ENCODE measurements at regions not wholly inside any gene's neighbourhood (a gene's known extent, or its start where the extent isn't known, plus 50 kb on each side); places are given as distances from the start of the nearest gene placed in this dataset.

- TF ChIP-seq SUZ12 (IDR thresholded peaks at IDR 0.05; ENCODE audit: extremely low read depth, insufficient read depth, insufficient read length), result no peak
- no peaks in the 10 kb centered on the region for H3K4me1 ChIP-seq (ENCODE audit: insufficient read depth, insufficient read length)
- H3K36me3 ChIP-seq (ENCODE audit: insufficient read depth, insufficient read length, low read length), result no peaks in the 10 kb centered on the region
- no peaks in the 10 kb centered on the region for H3K27me3 ChIP-seq (ENCODE audit: insufficient read depth, insufficient read length)
- no peak overlapping the region for H3K9ac ChIP-seq (ENCODE audit: insufficient read length, low read depth)
- no peaks in the 10 kb centered on the region; the same call in 1 of the 2 replicates for H3K9me3 ChIP-seq (ENCODE audit: insufficient read depth, low read length)
- no peak overlapping the region for H3K4me3 ChIP-seq (ENCODE audit: insufficient read length, low read depth)
- no peak for DNase-seq (ENCODE audit: low read depth, low spot score)
Measured at GRCh38 chr3:59698091-59698490, 648.3 kb upstream of the CFAP20DC start.

GRCh38 chr3:59696783-59697182 is 647.0 kb upstream of the CFAP20DC start:
- H3K9ac ChIP-seq (ENCODE audit: insufficient read length, low read depth), result no peak overlapping the region
- no peak for DNase-seq (ENCODE audit: low read depth, low spot score)
- H3K4me1 ChIP-seq (ENCODE audit: insufficient read depth, insufficient read length), result no peaks in the 10 kb centered on the region
- H3K36me3 ChIP-seq (ENCODE audit: insufficient read depth, insufficient read length, low read length), result no peaks in the 10 kb centered on the region
- no peak for TF ChIP-seq ZNF274 (IDR thresholded peaks at IDR 0.05; ENCODE audit: low read depth, low read length)
- no peak for TF ChIP-seq SUZ12 (IDR thresholded peaks at IDR 0.05; ENCODE audit: extremely low read depth, insufficient read depth, insufficient read length)
- TF ChIP-seq YY1 (IDR thresholded peaks at IDR 0.05; ENCODE audit: insufficient read depth, insufficient read length), result no peak
- no peaks in the 10 kb centered on the region; the same call in 1 of the 2 replicates for H3K9me3 ChIP-seq (ENCODE audit: insufficient read depth, low read length)
- H3K27me3 ChIP-seq (ENCODE audit: insufficient read depth, insufficient read length), result no peaks in the 10 kb centered on the region
- H3K4me3 ChIP-seq (ENCODE audit: insufficient read length, low read depth), result no peak overlapping the region

GRCh38 chr3:59695860-59696259 is 646.0 kb upstream of the CFAP20DC start:
- H3K9ac ChIP-seq (ENCODE audit: insufficient read length, low read depth), result no peak overlapping the region
- H3K36me3 ChIP-seq (ENCODE audit: insufficient read depth, insufficient read length, low read length), result no peaks in the 10 kb centered on the region
- H3K9me3 ChIP-seq (ENCODE audit: insufficient read depth, low read length), result no peaks in the 10 kb centered on the region; the same call in 1 of the 2 replicates
- no peak overlapping the region for H3K4me3 ChIP-seq (ENCODE audit: insufficient read length, low read depth)
- no peak for DNase-seq (ENCODE audit: low read depth, low spot score)
- H3K27me3 ChIP-seq (ENCODE audit: insufficient read depth, insufficient read length), result no peaks in the 10 kb centered on the region
- TF ChIP-seq ZNF274 (IDR thresholded peaks at IDR 0.05; ENCODE audit: low read depth, low read length) (no peak), SUZ12 (IDR thresholded peaks at IDR 0.05; ENCODE audit: extremely low read depth, insufficient read depth, insufficient read length) (no peak), YY1 (IDR thresholded peaks at IDR 0.05; ENCODE audit: insufficient read depth, insufficient read length) (no peak)
- H3K4me1 ChIP-seq (ENCODE audit: insufficient read depth, insufficient read length), result no peaks in the 10 kb centered on the region

GRCh38 chr3:59692117-59692516 is 642.3 kb upstream of the CFAP20DC start:
- no peak for DNase-seq (ENCODE audit: low read depth, low spot score)
- no peak overlapping the region for H3K4me3 ChIP-seq (ENCODE audit: insufficient read length, low read depth)
- H3K9me3 ChIP-seq (ENCODE audit: insufficient read depth, low read length), result no peaks in the 10 kb centered on the region; the same call in 1 of the 2 replicates
- H3K4me1 ChIP-seq (ENCODE audit: insufficient read depth, insufficient read length), result no peaks in the 10 kb centered on the region
- no peak for TF ChIP-seq ZNF274 (IDR thresholded peaks at IDR 0.05; ENCODE audit: low read depth, low read length)
- TF ChIP-seq SUZ12 (IDR thresholded peaks at IDR 0.05; ENCODE audit: extremely low read depth, insufficient read depth, insufficient read length), result no peak
- TF ChIP-seq YY1 (IDR thresholded peaks at IDR 0.05; ENCODE audit: insufficient read depth, insufficient read length), result no peak
- no peak overlapping the region for H3K9ac ChIP-seq (ENCODE audit: insufficient read length, low read depth)
- H3K36me3 ChIP-seq (ENCODE audit: insufficient read depth, insufficient read length, low read length), result no peaks in the 10 kb centered on the region
- no peaks in the 10 kb centered on the region for H3K27me3 ChIP-seq (ENCODE audit: insufficient read depth, insufficient read length)

GRCh38 chr3:59690886-59691285 is 641.1 kb upstream of the CFAP20DC start:
- TF ChIP-seq SUZ12 (IDR thresholded peaks at IDR 0.05; ENCODE audit: extremely low read depth, insufficient read depth, insufficient read length), result no peak
- TF ChIP-seq ZNF274 (IDR thresholded peaks at IDR 0.05; ENCODE audit: low read depth, low read length), result no peak
- TF ChIP-seq YY1 (IDR thresholded peaks at IDR 0.05; ENCODE audit: insufficient read depth, insufficient read length), result no peak

GRCh38 chr3:59688636-59689035 is 638.8 kb upstream of the CFAP20DC start:
- Histone ChIP-seq H3K36me3 (ENCODE audit: insufficient read depth, insufficient read length, low read length) (no peaks in the 10 kb centered on the region), H3K9me3 (ENCODE audit: insufficient read depth, low read length) (no peaks in the 10 kb centered on the region; the same call in 1 of the 2 replicates), H3K4me1 (ENCODE audit: insufficient read depth, insufficient read length) (no peaks in the 10 kb centered on the region), H3K27me3 (ENCODE audit: insufficient read depth, insufficient read length) (no peaks in the 10 kb centered on the region), H3K9ac (ENCODE audit: insufficient read length, low read depth) (no peak overlapping the region), H3K4me3 (ENCODE audit: insufficient read length, low read depth) (no peak overlapping the region)
- DNase-seq (ENCODE audit: low read depth, low spot score), result no peak
- TF ChIP-seq YY1 (IDR thresholded peaks at IDR 0.05; ENCODE audit: insufficient read depth, insufficient read length) (no peak), ZNF274 (IDR thresholded peaks at IDR 0.05; ENCODE audit: low read depth, low read length) (no peak), SUZ12 (IDR thresholded peaks at IDR 0.05; ENCODE audit: extremely low read depth, insufficient read depth, insufficient read length) (no peak)

More at GRCh38 chr3:59690886-59691285, 641.1 kb upstream of the CFAP20DC start:
- Histone ChIP-seq H3K36me3 (ENCODE audit: insufficient read depth, insufficient read length, low read length) (no peaks in the 10 kb centered on the region), H3K4me3 (ENCODE audit: insufficient read length, low read depth) (no peak overlapping the region), H3K9ac (ENCODE audit: insufficient read length, low read depth) (no peak overlapping the region), H3K4me1 (ENCODE audit: insufficient read depth, insufficient read length) (no peaks in the 10 kb centered on the region), H3K27me3 (ENCODE audit: insufficient read depth, insufficient read length) (no peaks in the 10 kb centered on the region), H3K9me3 (ENCODE audit: insufficient read depth, low read length) (no peaks in the 10 kb centered on the region; the same call in 1 of the 2 replicates)
- DNase-seq (ENCODE audit: low read depth, low spot score), result no peak

- DNase-seq (ENCODE audit: low read depth, low spot score), result no peak
- H3K4me3 ChIP-seq (ENCODE audit: insufficient read length, low read depth), result no peak overlapping the region
- H3K9me3 ChIP-seq (ENCODE audit: insufficient read depth, low read length), result no peaks in the 10 kb centered on the region
- TF ChIP-seq YY1 (IDR thresholded peaks at IDR 0.05; ENCODE audit: insufficient read depth, insufficient read length), result no peak
- no peak for TF ChIP-seq SUZ12 (IDR thresholded peaks at IDR 0.05; ENCODE audit: extremely low read depth, insufficient read depth, insufficient read length)
- TF ChIP-seq ZNF274 (IDR thresholded peaks at IDR 0.05; ENCODE audit: low read depth, low read length), result no peak
- no peaks in the 10 kb centered on the region for H3K4me1 ChIP-seq (ENCODE audit: insufficient read depth, insufficient read length)
- H3K36me3 ChIP-seq (ENCODE audit: insufficient read depth, insufficient read length, low read length), result no peaks in the 10 kb centered on the region
- no peak overlapping the region for H3K9ac ChIP-seq (ENCODE audit: insufficient read length, low read depth)
- no peaks in the 10 kb centered on the region for H3K27me3 ChIP-seq (ENCODE audit: insufficient read depth, insufficient read length)
Measured at GRCh38 chr3:59685432-59685831, 635.6 kb upstream of the CFAP20DC start.
